HG03108 (cell line): ENCODE measurements at regions not wholly inside any gene's neighbourhood (a gene's known extent, or its start where the extent isn't known, plus 50 kb on each side); places are given as distances from the start of the nearest gene placed in this dataset.

Experiments used
- ATAC-seq: cut with Tn5 transposase; IDR thresholded peaks from one replicate; pipeline ENCODE4 v1.9.1; 2021; ENCODE audit warnings: moderate library complexity; ENCODE audit not compliant: unreplicated experiment

DNA sequence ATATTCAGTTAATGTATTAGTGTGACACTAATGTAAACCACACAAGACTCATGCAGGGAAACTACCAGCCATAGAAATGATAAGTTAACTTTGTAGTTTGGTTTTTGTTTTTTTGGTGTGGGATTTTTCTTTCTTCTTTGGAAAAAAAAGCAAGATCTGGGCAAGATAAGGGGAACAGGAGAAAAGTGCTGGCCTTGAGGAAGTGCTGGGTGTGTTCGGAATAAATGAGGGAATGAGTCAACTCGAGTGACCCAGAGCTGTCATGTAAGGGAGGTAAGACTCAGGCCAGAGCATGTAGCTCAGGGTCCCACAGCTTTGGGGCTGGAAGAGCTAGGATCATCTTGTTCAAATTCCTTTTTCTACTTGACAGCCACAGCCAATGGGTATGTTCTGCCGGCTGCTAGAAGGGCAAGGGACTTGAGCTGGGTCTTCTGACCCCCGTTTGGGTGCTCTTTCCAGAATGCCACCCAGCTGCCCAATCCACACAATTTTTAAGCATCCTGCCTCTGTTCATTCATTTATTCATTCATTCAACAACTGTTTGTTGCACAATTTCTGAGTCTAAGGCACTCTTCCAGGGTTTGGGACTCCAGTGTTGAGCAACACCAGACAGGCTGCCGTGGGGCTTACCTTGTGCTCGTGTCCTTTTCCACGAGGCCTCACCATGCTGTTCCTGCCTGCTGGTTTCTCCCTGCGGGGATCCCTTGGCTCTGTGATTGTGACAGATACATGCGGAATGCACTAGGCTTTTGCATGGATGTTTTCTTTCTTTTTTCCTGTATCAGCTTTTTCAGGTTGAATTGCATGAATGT lies 54.5 kb downstream of the CLDN34 start:
- ATAC-seq: no peak

DNA sequence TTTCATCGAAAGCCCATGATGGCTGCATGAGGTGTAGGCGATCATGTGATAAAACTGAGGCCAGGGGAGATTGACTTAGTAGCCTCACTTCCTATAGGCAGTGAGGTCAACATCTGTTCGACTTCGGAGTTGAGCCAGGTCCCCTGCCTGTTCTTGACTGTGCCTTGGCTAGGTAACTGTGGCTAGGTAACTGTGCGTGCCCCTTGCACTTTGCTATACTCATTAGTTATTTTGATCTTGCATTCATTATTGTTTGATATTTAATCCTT lies 55.0 kb downstream of the CLDN34 start:
- ATAC-seq: no peak

DNA sequence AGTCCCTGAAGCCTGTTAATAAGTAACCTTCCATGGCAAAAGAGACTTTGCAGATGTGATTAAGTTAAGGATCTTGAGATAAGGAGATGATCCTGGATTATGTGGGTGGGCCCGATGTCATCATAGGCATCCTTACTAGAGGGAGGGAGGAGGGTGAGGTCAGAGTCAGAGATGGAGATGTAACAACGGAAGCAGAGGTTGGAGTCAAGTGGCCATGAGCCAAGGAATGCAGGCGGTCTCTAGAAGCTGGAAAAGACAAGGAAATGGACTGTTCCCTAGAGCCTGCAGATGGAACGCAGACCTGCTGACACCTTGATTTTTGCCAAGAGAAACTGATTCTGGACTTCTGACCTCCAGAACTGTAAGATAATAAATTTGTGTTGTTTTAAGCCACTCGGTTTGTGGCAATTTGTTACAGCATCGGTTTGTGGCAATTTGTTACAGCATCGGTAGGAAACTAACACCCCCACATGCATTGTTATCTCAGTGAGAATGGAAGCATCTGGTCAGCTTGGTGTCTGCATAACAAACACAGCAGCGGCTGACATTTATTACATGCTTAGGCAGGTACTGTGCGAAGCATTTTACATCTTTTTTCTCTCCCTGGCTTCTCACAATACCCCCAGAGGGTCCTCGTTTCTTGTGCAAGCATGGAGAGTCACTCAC lies 55.6 kb downstream of the CLDN34 start:
- ATAC-seq: no peak

DNA sequence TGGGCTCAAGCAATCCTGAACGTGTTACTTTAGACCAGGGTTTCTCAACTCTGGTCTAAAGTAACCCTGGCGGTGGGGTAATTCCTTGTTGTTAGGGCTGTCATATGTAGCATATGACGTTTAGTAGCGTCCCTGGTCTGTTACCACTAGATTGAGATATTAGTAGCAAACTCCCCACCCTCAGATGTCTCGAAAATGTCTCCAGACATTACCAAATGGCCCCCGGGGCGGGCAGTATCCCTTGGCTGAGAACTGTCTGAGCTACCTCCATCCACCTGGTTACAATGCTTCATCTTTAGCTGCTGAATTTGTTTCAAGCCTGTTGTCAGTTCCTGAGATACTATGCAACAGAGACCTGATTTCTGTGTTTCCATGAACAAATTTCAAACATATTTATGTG lies 56.7 kb downstream of the CLDN34 start:
- no peak for ATAC-seq

DNA sequence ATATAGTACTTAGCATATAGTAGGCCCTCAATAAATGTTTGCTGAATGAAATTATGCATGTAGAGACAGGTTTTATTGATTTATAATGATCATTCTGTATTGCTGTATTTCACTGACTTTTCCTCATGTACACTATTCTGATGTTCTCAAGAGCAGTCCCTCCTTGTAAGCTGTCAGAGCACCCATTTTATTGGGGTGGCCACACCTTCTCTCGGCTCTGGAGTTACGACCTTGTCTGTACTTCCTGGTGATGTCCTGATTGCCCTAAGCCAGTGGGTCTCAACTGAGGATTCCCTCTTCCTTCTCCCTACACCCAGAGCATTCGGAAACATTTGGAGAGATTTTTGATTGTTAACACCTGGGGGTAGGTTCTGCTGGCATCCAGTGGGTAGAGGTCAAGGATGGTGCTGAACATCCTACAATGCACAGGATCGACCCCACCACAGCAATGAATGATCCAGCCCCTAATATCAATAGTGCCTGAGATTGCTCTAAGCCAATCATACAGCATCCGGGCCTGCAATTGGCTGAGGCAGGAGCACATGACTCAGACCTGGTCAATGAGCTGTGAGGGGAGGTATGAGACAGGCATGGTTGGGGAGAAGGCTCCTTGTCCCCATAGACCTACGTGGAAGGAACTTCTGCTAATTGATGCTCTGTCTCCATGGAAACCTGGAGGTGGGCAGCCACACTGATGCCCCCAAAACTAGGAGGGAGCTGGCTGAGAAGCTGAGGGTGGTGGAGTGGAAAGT lies 58.8 kb downstream of the CLDN34 start:
- ATAC-seq: no peak

DNA sequence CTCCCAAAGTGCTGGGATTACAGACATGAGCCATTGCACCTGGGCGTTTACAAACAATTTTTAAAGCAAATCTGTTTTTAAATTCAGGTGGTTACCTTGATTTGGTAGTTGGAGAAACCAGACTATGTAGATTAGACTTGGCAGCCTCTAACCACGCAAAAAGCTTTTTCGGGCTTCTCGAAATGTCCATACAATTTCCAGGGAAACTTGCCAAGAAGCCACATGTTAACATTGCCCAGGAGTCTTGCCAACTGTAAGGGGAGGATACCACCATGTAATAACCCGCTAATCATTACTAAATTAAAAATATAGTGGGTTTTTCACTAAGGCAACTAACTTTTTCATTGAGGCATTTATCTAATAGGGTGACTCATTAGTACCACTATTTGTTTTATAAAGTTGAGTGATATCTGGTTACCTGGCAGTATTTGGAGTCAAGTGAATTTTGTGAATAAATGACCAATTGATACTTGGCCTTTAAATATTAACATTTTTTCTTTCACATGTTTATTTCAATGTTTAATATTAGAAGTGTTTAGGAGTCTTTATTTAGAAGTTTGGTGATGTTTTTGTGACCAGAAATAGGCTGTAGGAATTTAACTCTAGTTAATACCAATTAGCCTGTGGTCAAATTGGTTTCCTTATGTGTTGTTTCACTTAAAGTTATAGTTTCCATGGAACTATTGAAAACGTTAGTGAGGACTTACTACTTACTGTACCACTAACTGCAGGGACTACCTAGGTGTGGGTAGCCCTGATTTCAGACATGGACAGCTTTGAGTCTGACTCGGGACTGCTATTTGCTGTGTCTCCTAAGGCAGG lies 61.3 kb downstream of the CLDN34 start:
- ATAC-seq: no peak

DNA sequence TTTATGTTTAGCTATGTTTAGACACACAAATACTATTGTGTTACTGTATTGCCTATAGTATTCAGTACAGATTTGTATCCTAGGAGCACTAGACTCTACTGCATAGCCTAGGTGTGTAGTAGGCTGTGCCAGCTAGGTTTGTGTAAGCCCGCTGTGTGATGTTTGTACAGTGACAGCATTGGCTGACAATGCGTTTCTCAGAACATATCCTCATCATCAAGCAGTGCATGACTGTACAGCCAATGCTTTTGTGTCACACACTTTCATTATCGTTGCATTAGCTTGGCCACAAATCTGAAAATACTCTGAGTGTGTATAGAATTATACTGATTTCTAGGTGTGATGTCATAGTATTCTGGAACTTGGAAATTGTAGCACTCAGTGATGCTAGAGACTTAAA lies 63.4 kb downstream of the CLDN34 start:
- no peak for ATAC-seq

DNA sequence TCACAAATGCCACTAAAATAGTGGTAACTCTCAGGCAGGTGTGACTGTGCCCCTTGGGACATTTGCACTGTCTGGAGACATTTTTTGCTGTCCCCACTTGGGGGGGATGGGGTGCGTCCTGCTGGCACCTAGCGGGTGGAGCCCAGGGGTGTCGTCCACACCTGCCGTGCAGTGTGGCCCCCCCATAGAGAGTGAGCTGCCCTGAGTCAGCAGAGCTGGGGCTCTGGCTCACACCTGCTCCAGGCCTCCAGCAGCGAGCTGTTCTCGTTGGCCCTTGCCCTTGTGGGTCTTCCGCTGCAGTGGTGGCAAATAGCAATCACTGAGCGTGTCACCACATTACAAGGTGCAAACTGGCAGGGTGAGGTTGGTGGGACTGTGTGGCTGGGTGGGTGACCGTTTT lies 64.6 kb downstream of the CLDN34 start:
- ATAC-seq: no peak

DNA sequence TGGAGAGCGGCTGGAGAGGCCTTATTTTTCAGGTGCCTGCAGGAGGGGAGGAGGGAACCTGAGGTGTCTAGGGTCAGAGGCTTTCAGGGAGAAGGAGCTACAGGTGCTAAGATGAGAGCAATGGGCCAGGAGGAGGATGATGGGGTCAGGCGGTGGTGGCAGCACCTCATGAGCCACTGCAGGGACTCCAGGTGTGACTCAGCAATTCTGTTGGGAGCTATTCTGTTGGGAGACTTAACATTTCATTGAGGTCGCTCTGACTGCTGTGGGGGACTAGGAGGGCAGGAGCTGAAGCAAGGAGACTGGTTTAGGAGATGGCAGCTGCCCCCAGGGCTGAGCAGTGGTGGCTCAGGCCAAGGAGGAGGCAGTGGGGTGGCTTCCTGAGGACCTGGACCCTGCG lies 65.0 kb downstream of the CLDN34 start:
- no peak for ATAC-seq

DNA sequence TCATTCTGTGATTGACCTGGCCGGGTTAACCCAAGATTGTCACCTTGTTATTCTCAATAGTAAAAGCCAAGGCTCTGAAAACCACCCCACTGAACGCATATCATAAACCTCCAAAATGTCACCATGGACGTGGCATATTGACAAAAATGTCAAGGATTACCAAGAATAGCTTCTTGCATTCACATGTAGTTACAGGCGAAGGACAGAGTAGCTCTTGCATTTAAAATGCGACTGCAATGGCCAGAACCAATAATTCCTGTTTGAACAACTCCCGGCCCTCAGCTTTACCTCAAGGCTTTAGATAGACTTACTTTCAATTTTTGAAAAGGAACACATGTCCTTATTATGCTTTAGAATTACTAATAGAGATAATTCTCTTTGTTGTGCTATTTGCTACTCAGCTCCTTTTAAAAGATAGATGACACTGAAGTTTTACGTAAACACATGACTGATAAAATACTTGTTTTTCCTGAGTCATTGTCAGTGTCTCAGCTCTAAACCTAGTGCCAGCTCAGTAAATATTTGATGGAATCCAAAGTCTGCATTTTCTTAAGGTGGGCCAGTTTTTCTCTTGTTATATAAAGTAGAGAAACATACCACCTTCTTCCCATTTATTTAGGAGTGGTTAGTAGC lies 66.3 kb downstream of the CLDN34 start:
- ATAC-seq: no peak

DNA sequence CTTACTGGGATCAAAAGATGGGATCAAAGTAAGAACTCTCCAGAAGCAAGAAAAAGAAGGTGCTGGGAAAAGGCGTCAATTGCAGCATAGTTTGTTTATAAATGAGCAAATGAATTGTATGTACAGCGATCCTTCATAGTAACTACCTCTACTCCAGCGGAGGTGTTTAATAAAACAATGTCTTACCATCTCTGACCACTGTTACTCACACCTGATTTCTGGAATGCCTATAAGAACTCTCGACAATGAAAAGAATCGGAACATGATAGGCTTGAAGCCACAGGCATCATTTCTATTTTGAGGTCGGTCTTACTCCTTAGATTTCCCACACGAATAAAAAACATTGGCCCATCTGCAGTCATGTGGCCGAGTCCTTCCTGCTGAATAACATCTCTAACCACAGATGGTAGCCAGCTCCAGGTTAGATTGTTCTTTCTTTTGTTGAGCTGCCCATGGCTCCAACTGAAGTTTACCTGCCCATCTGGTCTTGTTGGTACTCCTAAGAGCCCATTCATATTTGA lies 67.6 kb downstream of the CLDN34 start:
- ATAC-seq: no peak

DNA sequence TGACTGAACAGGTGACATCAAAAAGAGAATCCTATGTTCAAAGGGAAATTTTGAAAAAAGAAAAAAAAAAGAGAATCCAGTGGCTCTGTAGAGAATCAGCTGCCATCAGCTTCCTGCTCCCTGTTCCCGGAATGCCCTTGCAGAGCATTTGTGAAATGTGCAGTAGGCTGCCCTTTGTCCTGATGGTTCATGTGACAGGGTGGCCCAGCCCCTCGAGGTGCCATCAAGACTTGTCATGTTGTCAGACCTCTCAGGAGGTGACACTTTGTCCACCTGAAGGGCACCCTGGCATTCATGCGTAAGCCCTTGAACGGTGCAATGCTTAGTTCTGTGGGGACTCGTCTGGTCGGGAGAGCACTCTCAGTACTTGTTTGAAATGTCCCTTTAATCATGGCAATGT lies 71.4 kb downstream of the CLDN34 start:
- no peak for ATAC-seq

DNA sequence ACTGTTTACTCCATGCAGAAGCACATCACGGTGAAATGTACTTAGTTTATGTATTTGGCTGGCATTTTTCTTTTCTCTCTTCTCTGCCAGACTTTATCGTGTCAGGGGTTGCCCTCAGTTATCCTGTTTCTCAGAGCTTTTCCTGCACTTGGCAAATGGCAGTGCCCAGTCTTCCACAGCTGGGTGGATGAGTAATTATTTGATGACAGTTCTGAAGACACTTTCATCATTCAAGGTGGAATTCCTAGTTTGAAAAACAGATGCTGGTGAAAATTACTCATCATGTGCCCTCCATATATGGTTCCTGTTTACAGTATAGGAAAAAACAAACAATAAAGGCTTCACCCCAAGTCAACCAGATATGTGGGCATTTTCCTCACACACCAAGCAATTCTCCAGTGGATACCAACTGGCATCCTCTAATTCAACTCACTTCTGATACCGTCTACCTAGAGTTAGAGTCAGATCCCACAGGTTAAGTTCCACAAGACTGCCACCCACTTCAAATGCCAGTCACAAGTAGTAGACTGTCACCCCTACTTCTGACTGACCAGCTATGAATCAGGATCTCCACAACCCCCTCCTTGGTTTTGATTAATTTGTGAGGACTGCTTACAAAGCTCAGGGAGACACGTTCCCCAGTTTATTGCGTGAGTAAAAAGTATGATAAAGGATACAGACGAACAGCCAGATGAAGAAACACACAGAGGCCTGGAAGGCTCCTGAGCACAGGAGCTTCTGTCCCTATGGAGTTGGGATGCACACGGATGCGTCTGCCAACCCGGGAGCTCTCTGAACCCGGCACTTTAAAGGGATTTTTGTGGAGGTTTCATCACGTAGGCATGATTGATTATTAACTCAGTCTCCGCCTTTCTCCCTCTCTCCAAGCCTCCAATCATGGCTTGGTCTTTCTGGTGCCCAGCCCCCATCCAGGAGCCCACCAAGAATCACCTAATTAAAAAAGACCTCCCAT lies 72.9 kb downstream of the CLDN34 start:
- ATAC-seq: no peak

DNA sequence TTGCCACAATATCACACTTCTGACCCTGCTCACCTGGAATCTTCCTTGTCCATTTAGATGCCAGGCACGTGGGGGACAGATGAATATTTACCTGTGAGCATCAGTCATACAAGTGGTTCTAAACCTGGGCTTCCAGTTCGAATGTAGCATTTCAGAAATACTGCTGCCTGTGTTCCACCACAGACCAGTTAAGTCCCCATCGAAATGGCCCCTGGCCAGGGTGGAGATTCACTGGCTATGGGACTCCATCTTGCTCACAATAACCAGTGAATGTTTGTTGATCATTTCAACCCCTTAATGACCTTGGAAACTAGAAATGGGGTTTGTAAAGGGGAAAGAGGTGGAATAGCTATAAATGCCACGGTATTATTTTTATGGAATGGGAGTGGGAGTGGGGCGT lies 73.8 kb downstream of the CLDN34 start:
- no peak for ATAC-seq

DNA sequence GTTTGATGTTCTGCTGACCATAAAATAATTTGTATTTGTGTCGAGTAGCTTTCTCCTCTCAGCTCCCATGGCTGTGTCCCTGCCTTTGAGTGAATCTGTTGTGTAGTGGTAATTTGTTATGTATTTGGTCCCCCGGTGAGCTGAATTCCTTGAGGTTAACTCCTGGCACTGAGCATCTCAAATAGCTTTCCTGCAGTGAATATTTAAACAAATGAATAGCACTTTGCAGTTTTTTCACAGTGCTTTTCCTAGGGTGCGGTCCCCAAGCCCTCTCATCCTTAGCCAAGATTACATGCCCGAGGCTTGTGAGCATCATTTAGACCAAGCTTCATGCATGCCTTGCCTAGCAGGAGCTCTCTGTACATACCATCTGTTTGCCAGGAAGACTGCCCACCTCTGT lies 74.2 kb downstream of the CLDN34 start:
- no peak for ATAC-seq

DNA sequence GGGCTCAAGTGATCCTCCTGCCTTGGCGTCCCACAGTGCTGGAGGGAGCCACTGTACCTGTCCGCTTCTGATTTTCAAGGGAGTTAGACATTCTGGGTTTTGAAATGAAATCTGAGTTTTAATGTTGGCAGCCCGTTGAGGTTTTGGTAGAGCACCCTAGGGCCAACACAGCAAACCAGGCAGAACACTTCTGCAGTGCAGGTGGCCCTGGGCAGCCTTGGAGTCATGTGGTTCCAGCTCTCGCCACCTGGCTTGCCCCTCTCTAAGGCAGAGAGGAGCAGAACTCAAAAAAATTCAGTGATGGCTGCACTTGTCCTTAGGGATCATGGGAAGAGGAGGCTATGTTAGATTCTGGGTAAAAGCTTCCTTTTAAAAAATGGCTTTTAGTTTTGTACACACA lies 74.9 kb downstream of the CLDN34 start:
- no peak for ATAC-seq

DNA sequence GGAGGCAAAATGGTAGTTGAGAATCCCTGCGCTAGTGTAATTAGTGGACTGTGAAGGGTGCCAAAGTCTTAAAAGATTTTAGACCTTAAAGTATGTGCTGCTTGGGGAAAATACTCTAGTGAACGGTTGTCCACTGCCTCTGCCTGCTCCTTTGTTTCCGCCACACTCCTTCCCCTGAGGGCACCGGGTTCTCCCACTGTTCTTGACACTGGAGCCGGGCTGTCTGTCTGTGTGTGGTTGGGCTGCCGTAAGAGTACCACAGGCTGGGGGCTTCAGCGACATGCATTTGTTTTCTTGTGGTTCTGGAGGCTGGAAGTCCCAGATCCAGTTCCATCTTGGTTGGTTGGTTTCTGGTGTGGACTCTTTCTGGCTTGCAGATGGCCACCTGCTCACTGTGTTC lies 76.2 kb downstream of the CLDN34 start:
- no peak for ATAC-seq

DNA sequence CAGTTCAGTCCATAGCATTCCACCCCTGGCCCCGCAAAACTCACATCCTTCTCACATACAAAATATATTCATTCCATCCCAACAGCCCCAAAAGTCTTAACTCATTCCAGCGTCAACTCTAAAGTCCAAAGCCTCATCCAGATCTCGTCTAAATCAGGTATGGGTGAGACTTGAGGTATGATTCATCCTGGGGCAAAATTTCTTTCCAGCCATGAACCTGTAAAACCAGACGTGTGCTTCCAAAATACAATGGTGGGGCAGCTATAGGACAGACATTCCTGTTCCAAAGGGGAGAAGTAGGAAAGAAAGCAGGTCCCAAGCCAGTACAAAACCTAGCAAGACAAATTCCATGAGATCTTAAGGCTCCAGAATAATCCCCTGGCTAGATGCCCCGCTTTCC lies 76.9 kb downstream of the CLDN34 start:
- ATAC-seq: no peak

DNA sequence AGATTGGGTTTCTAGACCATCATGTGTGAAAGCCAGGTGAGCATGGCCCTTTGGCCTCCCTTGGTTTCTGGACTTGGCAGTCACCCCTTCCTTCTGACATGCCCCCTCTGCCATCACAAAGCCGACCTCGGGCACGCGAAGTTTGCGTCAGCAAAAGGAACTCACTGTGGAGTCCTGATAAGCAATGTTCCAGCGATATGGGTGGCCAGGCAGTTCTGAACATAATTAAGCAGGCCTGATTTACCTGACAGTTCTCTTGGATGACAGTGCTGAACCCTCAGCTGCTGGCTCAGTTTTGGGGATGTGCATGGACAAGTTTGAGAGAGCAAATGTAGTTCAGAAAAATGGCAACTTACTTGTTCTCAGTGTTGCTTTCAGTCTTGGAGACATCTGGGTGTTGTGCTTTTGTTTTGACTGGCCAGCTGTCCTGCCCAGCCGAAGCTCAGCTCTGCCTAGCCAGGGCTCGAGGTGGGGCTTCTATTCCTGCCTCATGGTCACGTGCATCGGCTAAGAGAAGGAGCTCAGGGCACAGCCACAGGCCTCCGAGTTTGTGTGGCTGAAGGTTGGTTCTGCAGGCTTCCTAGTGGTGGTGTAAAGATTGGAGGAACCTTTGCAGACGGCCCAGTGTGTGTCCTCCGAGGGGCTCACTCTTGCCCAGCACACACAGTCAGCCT lies 78.3 kb downstream of the CLDN34 start:
- no peak for ATAC-seq
